ENCODE measurements at regions not wholly inside any gene's neighbourhood (a gene's known extent, or its start where the extent isn't known, plus 50 kb on each side); places are given as distances from the start of the nearest gene placed in this dataset.
"Not testable (repeated sequence)": the region's sequence is repeated elsewhere in the genome, so short reads cannot be mapped to it uniquely, and the experiment has no call there.

GRCh38 chr12:33017029-33017428 lies 120.5 kb upstream of the PKP2 start:
- not testable (repeated sequence) for TF ChIP-seq POLR2A (IDR thresholded peaks at IDR 0.05)
- TF ChIP-seq, protein P1, sequence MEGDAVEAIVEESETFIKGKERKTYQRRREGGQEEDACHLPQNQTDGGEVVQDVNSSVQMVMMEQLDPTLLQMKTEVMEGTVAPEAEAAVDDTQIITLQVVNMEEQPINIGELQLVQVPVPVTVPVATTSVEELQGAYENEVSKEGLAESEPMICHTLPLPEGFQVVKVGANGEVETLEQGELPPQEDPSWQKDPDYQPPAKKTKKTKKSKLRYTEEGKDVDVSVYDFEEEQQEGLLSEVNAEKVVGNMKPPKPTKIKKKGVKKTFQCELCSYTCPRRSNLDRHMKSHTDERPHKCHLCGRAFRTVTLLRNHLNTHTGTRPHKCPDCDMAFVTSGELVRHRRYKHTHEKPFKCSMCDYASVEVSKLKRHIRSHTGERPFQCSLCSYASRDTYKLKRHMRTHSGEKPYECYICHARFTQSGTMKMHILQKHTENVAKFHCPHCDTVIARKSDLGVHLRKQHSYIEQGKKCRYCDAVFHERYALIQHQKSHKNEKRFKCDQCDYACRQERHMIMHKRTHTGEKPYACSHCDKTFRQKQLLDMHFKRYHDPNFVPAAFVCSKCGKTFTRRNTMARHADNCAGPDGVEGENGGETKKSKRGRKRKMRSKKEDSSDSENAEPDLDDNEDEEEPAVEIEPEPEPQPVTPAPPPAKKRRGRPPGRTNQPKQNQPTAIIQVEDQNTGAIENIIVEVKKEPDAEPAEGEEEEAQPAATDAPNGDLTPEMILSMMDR (IDR thresholded peaks at IDR 0.05) = not testable (repeated sequence)

Measured in uterus (tissue), 2 donors.